H1 (cell line): ENCODE measurements at regions not wholly inside any gene's neighbourhood (a gene's known extent, or its start where the extent isn't known, plus 50 kb on each side); places are given as distances from the start of the nearest gene placed in this dataset.

Source experiments
- CTCF ChIA-PET: fragments of 300-600 bp; sonication (Branson Sonifier 250); formaldehyde crosslinking; loops from one replicate; lab custom pipeline; 2021; ENCODE audit not compliant: partially characterized antibody; lab: Charles Lee
- POLR2A ChIA-PET: fragments of 300-600 bp; sonication (Branson Sonifier 250); formaldehyde crosslinking; loops from one replicate; lab custom pipeline; 2021; ENCODE audit warnings: inconsistent platforms; ENCODE audit not compliant: partially characterized antibody; lab: Charles Lee
- DNase-seq, 2 experiments: peaks; one replicate each; pipeline versions ENCODE4 v3.0.0 to v3.0.0-alpha.2; 2010 to 2022; ENCODE audit warnings: low spot score in 2 of 2, low read depth in 1 of 2, mixed read lengths in 1 of 2
- FAIRE-seq: peaks from 2 replicates; lab custom pipeline; 2011; peaks lifted over from hg19 to GRCh38; lab: Jason Lieb, UNC
- H2AFZ ChIP-seq: 2 replicates; pipeline ENCODE4 v1.8.1; 2012; ENCODE audit warnings: low read length, inconsistent platforms
- H2AK5ac ChIP-seq: 2 replicates; pipeline ENCODE4 v1.6.1; 2013; ENCODE audit warnings: low read depth, low read length
- H2BK120ac ChIP-seq: replicated peaks from 2 replicates; pipeline ENCODE3; 2013; ENCODE audit warnings: low read depth, low read length, inconsistent platforms
- H2BK12ac ChIP-seq: 2 replicates; pipeline ENCODE4 v1.6.1; 2013; ENCODE audit warnings: low read depth, low read length
- H2BK15ac ChIP-seq: 2 replicates; pipeline ENCODE4 v1.6.1; 2013; ENCODE audit warnings: low read length
- H2BK20ac ChIP-seq: 2 replicates; pipeline ENCODE4 v1.6.1; 2013; ENCODE audit warnings: low read length
- H2BK5ac ChIP-seq: 2 replicates; pipeline ENCODE4 v1.6.1; 2013; ENCODE audit warnings: low read depth, low read length
- H3K14ac ChIP-seq: 2 replicates; pipeline ENCODE4 v1.6.1; 2013; ENCODE audit warnings: inconsistent platforms; ENCODE audit not compliant: insufficient read length
- H3K18ac ChIP-seq: 2 replicates; pipeline ENCODE4 v1.6.1; 2013; ENCODE audit warnings: low read length; ENCODE audit errors: extremely low read depth
- H3K23ac ChIP-seq: 2 replicates; pipeline ENCODE4 v1.6.1; 2013; ENCODE audit warnings: inconsistent platforms; ENCODE audit not compliant: insufficient read length
- H3K23me2 ChIP-seq: 2 replicates; pipeline ENCODE4 v1.6.1; 2013; ENCODE audit warnings: low read depth, low read length
- H3K27ac ChIP-seq: 2 replicates; pipeline ENCODE4 v1.6.1; 2011; ENCODE audit warnings: low read depth, low read length, inconsistent platforms
- H3K27me3 ChIP-seq, 4 experiments: replicated peaks in 1 of 4; 1 replicate in 1 of 4; 2 replicates in 3 of 4; pipeline versions ENCODE4 v1.6.1 to v1.8.1; 2011 to 2013; ENCODE audit warnings: low read length in 3 of 4, mild to moderate bottlenecking in 3 of 4, inconsistent platforms in 2 of 4, mixed read lengths in 2 of 4, moderate library complexity in 1 of 4; ENCODE audit not compliant: control insufficient read depth in 3 of 4, insufficient read depth in 3 of 4; ENCODE audit errors: extremely low read depth in 1 of 4
- H3K36me3 ChIP-seq, 4 experiments: 2 replicates each; pipeline versions ENCODE4 v1.6.1 to v1.8.1; 2011 to 2013; ENCODE audit warnings: mild to moderate bottlenecking in 4 of 4, low read length in 3 of 4, moderate library complexity in 2 of 4, control low read depth in 1 of 4, inconsistent platforms in 1 of 4; ENCODE audit not compliant: insufficient read depth in 4 of 4, control insufficient read depth in 2 of 4
- H3K4ac ChIP-seq: replicated peaks from 2 replicates; pipeline ENCODE3; 2013; ENCODE audit warnings: low read length, low read depth, mixed read lengths, inconsistent platforms; ENCODE audit not compliant: insufficient read length
- H3K4me1 ChIP-seq, 4 experiments: replicated peaks in 1 of 4; 1 replicate in 1 of 4; 2 replicates in 3 of 4; pipeline versions ENCODE4 v1.6.1 to v1.8.1; 2011 to 2013; ENCODE audit warnings: low read length in 3 of 4, inconsistent platforms in 2 of 4, mixed read lengths in 1 of 4; ENCODE audit not compliant: insufficient read depth in 4 of 4, control insufficient read depth in 3 of 4
- H3K4me2 ChIP-seq, 2 experiments: 2 replicates each; pipeline versions ENCODE4 v1.6.1 to v1.8.1; 2011 to 2013; ENCODE audit warnings: low read depth in 2 of 2, low read length in 2 of 2, control low read depth in 1 of 2, inconsistent platforms in 1 of 2, mild to moderate bottlenecking in 1 of 2; ENCODE audit not compliant: insufficient read depth in 1 of 2
- H3K4me3 ChIP-seq, 4 experiments: fragments of 200-600, 300-600 bp in 1 of 4; sonication (generic), shearing (Covaris generic), sonication (Bioruptor Twin) in 1 of 4; 2 replicates each; pipeline versions ENCODE4 v1.5.1 to v1.8.1; 2011 to 2016; ENCODE audit warnings: low read length in 4 of 4, low read depth in 3 of 4, control low read depth in 2 of 4, inconsistent platforms in 2 of 4, mild to moderate bottlenecking in 2 of 4, mixed read lengths in 1 of 4, moderate library complexity in 1 of 4; ENCODE audit not compliant: insufficient read depth in 2 of 4; ENCODE audit errors: extremely low read depth in 1 of 4
- H3K56ac ChIP-seq: replicated peaks from 2 replicates; pipeline ENCODE3; 2013; ENCODE audit warnings: low read depth, mild to moderate bottlenecking, mixed read lengths, low read length, inconsistent platforms; ENCODE audit not compliant: insufficient read length
- H3K79me1 ChIP-seq: 2 replicates; pipeline ENCODE4 v1.6.1; 2013; ENCODE audit warnings: low read depth, low read length, control low read depth
- H3K79me2 ChIP-seq, 2 experiments: 2 replicates each; pipeline versions ENCODE4 v1.6.1 to v1.8.1; 2012 to 2013; ENCODE audit warnings: low read length in 2 of 2, mild to moderate bottlenecking in 2 of 2, inconsistent platforms in 1 of 2; ENCODE audit not compliant: insufficient read depth in 2 of 2, control insufficient read depth in 1 of 2
- H3K9ac ChIP-seq, 4 experiments: replicated peaks in 1 of 4; 1 replicate in 1 of 4; 2 replicates in 3 of 4; pipeline versions ENCODE4 v1.6.1 to v1.8.1; 2011 to 2013; ENCODE audit warnings: low read depth in 3 of 4, low read length in 3 of 4, control low read depth in 2 of 4, mild to moderate bottlenecking in 2 of 4, moderate library complexity in 2 of 4, inconsistent platforms in 1 of 4; ENCODE audit errors: extremely low read depth in 1 of 4
- H3K9me3 ChIP-seq, 2 experiments: 2 replicates each; pipeline versions ENCODE4 v1.6.1 to v1.8.1; 2012 to 2013; ENCODE audit warnings: mild to moderate bottlenecking in 2 of 2, moderate library complexity in 2 of 2, control low read depth in 1 of 2, inconsistent platforms in 1 of 2, low read depth in 1 of 2, low read length in 1 of 2, mixed read lengths in 1 of 2; ENCODE audit not compliant: insufficient read depth in 2 of 2
- H4K20me1 ChIP-seq, 2 experiments: replicated peaks in 1 of 2; 2 replicates each; pipeline versions ENCODE3 to v1.8.1; 2011 to 2013; ENCODE audit warnings: inconsistent platforms in 2 of 2, low read length in 2 of 2, mild to moderate bottlenecking in 1 of 2; ENCODE audit not compliant: insufficient read depth in 2 of 2, control insufficient read depth in 1 of 2
- H4K5ac ChIP-seq: 2 replicates; pipeline ENCODE4 v1.6.1; 2013; ENCODE audit warnings: low read length, low read depth, mixed read lengths, inconsistent platforms; ENCODE audit not compliant: insufficient read length
- H4K8ac ChIP-seq: 2 replicates; pipeline ENCODE4 v1.8.0; 2013; ENCODE audit warnings: mild to moderate bottlenecking, moderate library complexity, low read length, inconsistent platforms; ENCODE audit not compliant: insufficient read depth; ENCODE audit errors: extremely low read depth
- H4K91ac ChIP-seq: replicated peaks from 2 replicates; pipeline ENCODE3; 2013; ENCODE audit warnings: low read length, mixed read lengths, inconsistent platforms; ENCODE audit not compliant: insufficient read length
- CTCF ChIP-seq, 3 experiments: IDR thresholded peaks; 1 replicate in 2 of 3; 2 replicates in 1 of 3; pipeline versions ENCODE4 v1.5.1 to v1.6.1; 2011; ENCODE audit warnings: low read length in 3 of 3, mild to moderate bottlenecking in 3 of 3, inconsistent platforms in 2 of 3, low read depth in 1 of 3, moderate library complexity in 1 of 3; ENCODE audit not compliant: insufficient read depth in 1 of 3; ENCODE audit errors: control extremely low read depth in 1 of 3
- KDM4A ChIP-seq: IDR thresholded peaks from one replicate; pipeline ENCODE4 v1.7.1; 2012; ENCODE audit warnings: low read depth, mild to moderate bottlenecking, moderate library complexity, low read length, inconsistent platforms; ENCODE audit not compliant: severe bottlenecking
- POU5F1 ChIP-seq: IDR thresholded peaks from 2 replicates; pipeline ENCODE4 v1.6.1; 2011; ENCODE audit warnings: low read depth, mild to moderate bottlenecking, low read length, moderate library complexity
- RAD21 ChIP-seq, 2 experiments: IDR thresholded peaks in 1 of 2; conservative IDR thresholded peaks in 1 of 2; 2 replicates each; pipeline ENCODE4 v1.6.1; 2011; ENCODE audit warnings: low read depth in 2 of 2, low read length in 2 of 2, improper control_type of control experiment in 1 of 2, inconsistent platforms in 1 of 2, mild to moderate bottlenecking in 1 of 2, moderate library complexity in 1 of 2
- WGBS, 2 experiments: shearing (Covaris generic) in 1 of 2; methylation state at CpG; one replicate each; pipeline versions ENCODE4 v1.1.6 to v1.1.7; 2013 to 2015; ENCODE audit warnings: low lambda C conversion rate in 2 of 2, mixed read lengths in 2 of 2, inconsistent platforms in 1 of 2, low coverage in 1 of 2, missing lambda C conversion rate in 1 of 2; ENCODE audit not compliant: insufficient replicate concordance in 2 of 2, insufficient coverage in 1 of 2, insufficient read length in 1 of 2; ENCODE audit errors: extremely low coverage in 1 of 2, missing lambda C conversion rate in 1 of 2; 5-methylcytosine and 5-hydroxymethylcytosine counted together

DNA sequence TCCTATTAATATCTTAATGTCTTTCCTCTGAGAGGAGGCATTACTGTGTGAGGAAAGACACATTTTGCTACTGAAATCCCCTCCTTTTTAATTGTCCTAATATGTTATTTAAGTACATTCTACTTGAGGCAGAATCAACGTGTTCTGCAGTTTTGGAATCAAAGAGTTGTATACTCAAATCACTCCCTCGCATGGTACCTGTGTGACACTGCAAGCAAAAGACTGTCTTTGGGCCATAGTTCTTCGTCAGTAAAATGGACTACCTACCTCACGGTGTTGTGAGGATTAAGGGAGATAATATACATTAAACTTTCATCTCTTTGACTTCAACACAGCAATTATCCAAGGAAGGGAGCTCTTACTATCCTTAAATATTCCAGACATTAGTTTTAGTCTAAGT lies 61.5 kb downstream of the TIGD2 start:
- H4K5ac ChIP-seq = no peak overlapping the region

More for the DNA sequence above, 61.5 kb downstream of the TIGD2 start:
- no peak for FAIRE-seq
- POLR2A ChIA-PET = no interaction called here
- H3K79me2 ChIP-seq = no peaks in the 10 kb centered on the region
- no peak overlapping the region for H2AFZ ChIP-seq
- peak in 1 of 3 experiments; percentile 41; a peak in 1 of 4 replicates for TF ChIP-seq CTCF (IDR thresholded peaks at IDR 0.05; ENCODE audit: control extremely low read depth in 1 of 3, insufficient read depth in 1 of 3, low read depth in 1 of 3, low read length in 3 of 3)
- TF ChIP-seq POU5F1 = no peak
- no peak for TF ChIP-seq KDM4A
- TF ChIP-seq RAD21 (IDR thresholded peaks at IDR 0.05 in 1 of 2, conservative IDR thresholded peaks at IDR 0.05 in 1 of 2; ENCODE audit: low read depth in 2 of 2, low read length in 2 of 2) = peak in 1 of 2 experiments; percentile 20; a peak in 2 of 4 replicates
- no peaks in the 10 kb centered on the region for H3K27me3 ChIP-seq
- no peak overlapping the region for H3K56ac ChIP-seq
- 65% methylated on average over 4 of the region's 4 CpGs; no CpG with 5 or more reads in 1 of the 2 experiments for WGBS, 2 experiments
- no peak overlapping the region for H2AK5ac ChIP-seq
- H2BK20ac ChIP-seq = no peak overlapping the region
- H3K9ac ChIP-seq = no peak overlapping the region
- no peaks in the 10 kb centered on the region for H3K79me1 ChIP-seq
- H3K27ac ChIP-seq = no peak overlapping the region
- H2BK15ac ChIP-seq = no peak overlapping the region
- no peak overlapping the region for H2BK5ac ChIP-seq
- no peak overlapping the region for H3K23ac ChIP-seq
- no peak overlapping the region for H4K91ac ChIP-seq
- DNase-seq = no peak
- no peak overlapping the region for H3K14ac ChIP-seq
- CTCF ChIA-PET = interaction anchor here (0.7 to 2.4 kb wide), 6 partner anchors 9 to 21 kb away, joined by 3 to 11 read pairs (median 4); no protein-coding TSS in a partner anchor
- H4K8ac ChIP-seq = no peak overlapping the region
- H3K4me3 ChIP-seq = no peak overlapping the region
- H3K4me1 ChIP-seq = peaks cover 0 to 4% (median 0%) of the 10 kb centered on the region in 4 experiments; a peak in 1 of 7 replicates
- H2BK12ac ChIP-seq = no peak overlapping the region
- H4K20me1 ChIP-seq = no peaks in the 10 kb centered on the region
- H2BK120ac ChIP-seq = no peak overlapping the region
- H3K4me2 ChIP-seq = no peak overlapping the region
- H3K4ac ChIP-seq = no peak overlapping the region
- H3K18ac ChIP-seq = no peak overlapping the region
- H3K23me2 ChIP-seq = no peaks in the 10 kb centered on the region
- H3K36me3 ChIP-seq = no peaks in the 10 kb centered on the region
- no peaks in the 10 kb centered on the region for H3K9me3 ChIP-seq
